DND-41 (cell line): ENCODE measurements at regions not wholly inside any gene's neighbourhood (a gene's known extent, or its start where the extent isn't known, plus 50 kb on each side); places are given as distances from the start of the nearest gene placed in this dataset.

Experiments
- CTCF ChIP-seq: IDR thresholded peaks from 2 replicates; pipeline ENCODE4 v1.5.1; 2012; ENCODE audit warnings: borderline replicate concordance, low read length, moderate library complexity, mild to moderate bottlenecking; ENCODE audit not compliant: poor library complexity, severe bottlenecking; ENCODE audit errors: extremely low read depth
- EZH2 ChIP-seq: IDR thresholded peaks from 3 replicates; pipeline ENCODE4 v1.6.1; 2012; ENCODE audit warnings: borderline replicate concordance, low read depth, mild to moderate bottlenecking, moderate library complexity, low read length, inconsistent platforms; ENCODE audit not compliant: severe bottlenecking

GRCh38 chr20:11445161-11445560 is 472.5 kb upstream of the BTBD3 start:
- no peak for TF ChIP-seq CTCF
- TF ChIP-seq EZH2, result no peak
